Chondrocyte (in vitro differentiated cells): ENCODE measurements at regions not wholly inside any gene's neighbourhood (a gene's known extent, or its start where the extent isn't known, plus 50 kb on each side); places are given as distances from the start of the nearest gene placed in this dataset.

Experiments used
- DNase-seq: peaks from one replicate; pipeline ENCODE4 v3.0.0; 2021; ENCODE audit warnings: mixed read lengths, low spot score
- H3K27ac Mint-ChIP-seq: one replicate; pipeline ENCODE4 v1.8.0; 2021; ENCODE audit warnings: mild to moderate bottlenecking, moderate library complexity, mixed read lengths; ENCODE audit not compliant: unreplicated experiment
- H3K27me3 Mint-ChIP-seq: 2 replicates; pipeline ENCODE4 v1.8.0; 2021; ENCODE audit warnings: low read depth, mixed read lengths
- H3K36me3 Mint-ChIP-seq: 2 replicates; pipeline ENCODE4 v1.8.0; 2021; ENCODE audit warnings: low read depth, mixed read lengths
- H3K4me1 Mint-ChIP-seq: 2 replicates; pipeline ENCODE4 v1.8.0; 2021; ENCODE audit warnings: low read depth, mild to moderate bottlenecking, mixed read lengths
- H3K4me3 Mint-ChIP-seq: one replicate; pipeline ENCODE4 v1.8.0; 2021; ENCODE audit warnings: mild to moderate bottlenecking, moderate library complexity, mixed read lengths; ENCODE audit not compliant: unreplicated experiment
- H3K9me3 Mint-ChIP-seq: 2 replicates; pipeline ENCODE4 v1.8.0; 2021; ENCODE audit warnings: low read depth, mixed read lengths
- TF ChIP-seq, protein P1 (sequence below): fragments of 200-600 bp; sonication (generic); IDR thresholded peaks from 2 replicates; pipeline ENCODE4 v1.5.0; 2021; ENCODE audit warnings: antibody characterized with exemption, mild to moderate bottlenecking, moderate library complexity

- H3K9me3 Mint-ChIP-seq, result peaks cover 12% of the 10 kb centered on the region
- H3K27ac Mint-ChIP-seq, result no peak overlapping the region
- H3K4me3 Mint-ChIP-seq, result no peak overlapping the region
- H3K4me1 Mint-ChIP-seq, result peaks cover 18% of the 10 kb centered on the region
- TF ChIP-seq, protein P1, sequence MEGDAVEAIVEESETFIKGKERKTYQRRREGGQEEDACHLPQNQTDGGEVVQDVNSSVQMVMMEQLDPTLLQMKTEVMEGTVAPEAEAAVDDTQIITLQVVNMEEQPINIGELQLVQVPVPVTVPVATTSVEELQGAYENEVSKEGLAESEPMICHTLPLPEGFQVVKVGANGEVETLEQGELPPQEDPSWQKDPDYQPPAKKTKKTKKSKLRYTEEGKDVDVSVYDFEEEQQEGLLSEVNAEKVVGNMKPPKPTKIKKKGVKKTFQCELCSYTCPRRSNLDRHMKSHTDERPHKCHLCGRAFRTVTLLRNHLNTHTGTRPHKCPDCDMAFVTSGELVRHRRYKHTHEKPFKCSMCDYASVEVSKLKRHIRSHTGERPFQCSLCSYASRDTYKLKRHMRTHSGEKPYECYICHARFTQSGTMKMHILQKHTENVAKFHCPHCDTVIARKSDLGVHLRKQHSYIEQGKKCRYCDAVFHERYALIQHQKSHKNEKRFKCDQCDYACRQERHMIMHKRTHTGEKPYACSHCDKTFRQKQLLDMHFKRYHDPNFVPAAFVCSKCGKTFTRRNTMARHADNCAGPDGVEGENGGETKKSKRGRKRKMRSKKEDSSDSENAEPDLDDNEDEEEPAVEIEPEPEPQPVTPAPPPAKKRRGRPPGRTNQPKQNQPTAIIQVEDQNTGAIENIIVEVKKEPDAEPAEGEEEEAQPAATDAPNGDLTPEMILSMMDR, result no peak
- DNase-seq, result no peak
- peaks cover 1% of the 10 kb centered on the region for H3K27me3 Mint-ChIP-seq
- H3K36me3 Mint-ChIP-seq, result peaks cover 3% of the 10 kb centered on the region
These were observed 97.9 kb upstream of the UST start for GRCh38 chr6:148648754-148649453.

- TF ChIP-seq, protein P1, result no peak
- DNase-seq, result no peak
- Mint-ChIP-seq H3K36me3 (peaks cover 3% of the 10 kb centered on the region), H3K27me3 (peaks cover 1% of the 10 kb centered on the region), H3K4me3 (no peak overlapping the region), H3K27ac (no peak overlapping the region), H3K4me1 (peaks cover 18% of the 10 kb centered on the region), H3K9me3 (peaks cover 12% of the 10 kb centered on the region)
These were observed 97.3 kb upstream of the UST start for GRCh38 chr6:148649454-148649963.

DNA sequence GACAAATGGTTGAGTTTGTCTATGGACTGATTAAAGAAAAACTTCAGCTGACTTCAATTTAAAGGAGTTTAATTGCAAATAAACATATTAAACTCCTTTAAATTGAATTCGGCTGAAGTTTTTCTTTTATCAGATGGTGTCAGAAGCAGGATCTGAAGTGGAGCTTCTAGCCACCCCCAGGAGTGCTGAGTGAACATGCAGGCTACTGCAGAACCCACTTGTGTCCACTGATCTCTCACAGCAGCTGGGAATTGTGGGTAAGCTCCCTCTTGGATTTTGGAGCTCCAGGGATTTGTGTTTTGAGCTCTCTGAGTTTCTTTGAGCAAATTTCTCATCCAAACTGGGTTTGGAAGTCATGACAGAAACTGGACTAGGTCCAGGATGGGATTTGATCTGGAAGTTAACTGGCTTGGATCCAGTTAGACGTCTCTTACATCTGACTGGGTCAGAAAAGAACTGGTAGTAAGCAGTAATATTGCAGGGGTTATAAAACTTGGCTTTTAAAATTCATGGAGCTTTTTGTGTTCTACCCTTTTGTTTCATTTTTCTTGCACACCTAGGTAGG, 95.8 kb upstream of the UST start:
- Mint-ChIP-seq H3K27me3 (peaks cover 1% of the 10 kb centered on the region), H3K36me3 (peaks cover 3% of the 10 kb centered on the region), H3K4me1 (peaks cover 18% of the 10 kb centered on the region), H3K27ac (no peak overlapping the region), H3K9me3 (peaks cover 12% of the 10 kb centered on the region), H3K4me3 (no peak overlapping the region)
- DNase-seq, result no peak
- TF ChIP-seq, protein P1, result no peak

DNA sequence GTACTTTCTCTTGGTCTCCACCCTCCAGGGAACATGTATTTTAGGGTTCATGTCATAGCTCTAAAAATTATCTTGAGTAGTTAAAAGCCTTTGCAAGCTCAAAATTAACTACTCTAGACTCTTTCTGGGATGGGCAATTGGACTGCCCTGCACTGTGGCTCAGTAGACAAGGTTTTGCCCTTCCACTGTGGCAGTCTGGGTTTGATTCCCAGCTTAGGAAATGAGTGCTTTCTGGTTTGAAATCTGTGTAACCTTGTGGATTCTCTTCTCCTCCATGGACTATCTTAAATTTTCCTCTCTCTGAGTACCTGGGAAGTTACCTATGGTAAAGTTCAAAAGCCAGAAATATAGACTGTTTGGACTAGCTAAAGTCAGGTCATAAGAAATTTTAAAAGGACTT, 94.6 kb upstream of the UST start:
- H3K27me3 Mint-ChIP-seq, result peaks cover 1% of the 10 kb centered on the region
- H3K4me3 Mint-ChIP-seq, result no peak overlapping the region
- no peak overlapping the region for H3K27ac Mint-ChIP-seq
- H3K4me1 Mint-ChIP-seq, result peaks cover 18% of the 10 kb centered on the region
- peaks cover 12% of the 10 kb centered on the region for H3K9me3 Mint-ChIP-seq
- H3K36me3 Mint-ChIP-seq, result peaks cover 3% of the 10 kb centered on the region
- TF ChIP-seq, protein P1, result no peak
- DNase-seq, result no peak

GRCh38 chr6:148653138-148653776, 93.6 kb upstream of the UST start:
- H3K9me3 Mint-ChIP-seq, result peaks cover 12% of the 10 kb centered on the region
- peaks cover 1% of the 10 kb centered on the region for H3K27me3 Mint-ChIP-seq
- peaks cover 18% of the 10 kb centered on the region for H3K4me1 Mint-ChIP-seq
- TF ChIP-seq, protein P1, result no peak
- DNase-seq, result no peak
- peaks cover 3% of the 10 kb centered on the region for H3K36me3 Mint-ChIP-seq
- H3K4me3 Mint-ChIP-seq, result no peak overlapping the region
- H3K27ac Mint-ChIP-seq, result no peak overlapping the region
